SU-DHL-6 (cell line): ENCODE measurements at regions not wholly inside any gene's neighbourhood (a gene's known extent, or its start where the extent isn't known, plus 50 kb on each side); places are given as distances from the start of the nearest gene placed in this dataset.

Source experiments
- H2AFZ ChIP-seq: fragments of 200-600 bp; sonication (generic); 2 replicates; pipeline ENCODE4 v1.6.1; 2014; ENCODE audit warnings: low read depth, mild to moderate bottlenecking, moderate library complexity, mixed read lengths, antibody characterized with exemption, low read length; ENCODE audit not compliant: severe bottlenecking
- H3F3A ChIP-seq: fragments of 200-600 bp; shearing (Covaris generic); 2 replicates; pipeline ENCODE4 v1.6.0; 2016; ENCODE audit warnings: antibody characterized with exemption, mild to moderate bottlenecking; ENCODE audit not compliant: insufficient read depth
- H3K27ac ChIP-seq: fragments of 200-600 bp; sonication (generic); 2 replicates; pipeline ENCODE4 v1.5.1; 2016; ENCODE audit warnings: low read depth, mild to moderate bottlenecking, low read length, moderate library complexity, mixed read lengths
- H3K27me3 ChIP-seq: fragments of 200-600 bp; sonication (generic), shearing (Covaris generic); 2 replicates; pipeline ENCODE4 v1.6.0; 2014; ENCODE audit warnings: mild to moderate bottlenecking, low read length
- H3K36me3 ChIP-seq: fragments of 200-600 bp; sonication (generic); 2 replicates; pipeline ENCODE4 v1.6.1; 2014; ENCODE audit warnings: mild to moderate bottlenecking, low read length, mixed read lengths
- H3K4me2 ChIP-seq: fragments of 300-600, 200-600 bp; shearing (Covaris generic), sonication (generic); 2 replicates; pipeline ENCODE4 v1.6.0; 2014; ENCODE audit warnings: low read length, low read depth, mild to moderate bottlenecking; ENCODE audit not compliant: poor library complexity, severe bottlenecking
- H3K4me3 ChIP-seq: fragments of 200-600 bp; sonication (generic); 2 replicates; pipeline ENCODE4 v1.5.1; 2014; ENCODE audit warnings: antibody characterized with exemption, low read length, mild to moderate bottlenecking, mixed read lengths; ENCODE audit not compliant: insufficient read depth, poor library complexity, severe bottlenecking
- H3K79me2 ChIP-seq: fragments of 200-600 bp; sonication (generic); 2 replicates; pipeline ENCODE4 v1.6.1; 2014; ENCODE audit warnings: mild to moderate bottlenecking, low read length, moderate library complexity; ENCODE audit not compliant: insufficient read depth
- H3K9ac ChIP-seq: fragments of 200-600 bp; sonication (generic); 2 replicates; pipeline ENCODE4 v1.7.0; 2014; ENCODE audit warnings: mild to moderate bottlenecking, low read length
- H3K9me2 ChIP-seq: fragments of 200-600 bp; sonication (generic); replicated peaks from 2 replicates; pipeline ENCODE4 v1.6.1; 2014; ENCODE audit warnings: low read length; ENCODE audit not compliant: insufficient read depth
- H3K9me3 ChIP-seq: fragments of 200-600 bp; sonication (generic); 2 replicates; pipeline ENCODE4 v1.6.1; 2014; ENCODE audit warnings: low read length, mixed read lengths; ENCODE audit not compliant: insufficient read depth
- H4K20me1 ChIP-seq: fragments of 200-600 bp; sonication (generic); 2 replicates; pipeline ENCODE4 v1.6.1; 2014; ENCODE audit warnings: low read depth, mild to moderate bottlenecking, antibody characterized with exemption, low read length, moderate library complexity, mixed read lengths
- CTCF ChIP-seq: fragments of 200-600 bp; sonication (generic); IDR thresholded peaks from one replicate; pipeline ENCODE4 v1.5.1; 2017; ENCODE audit warnings: antibody characterized with exemption, mild to moderate bottlenecking, low read length, moderate library complexity; ENCODE audit not compliant: insufficient read depth, poor library complexity, severe bottlenecking
- EZH2phosphoT487 ChIP-seq: fragments of 200-600 bp; sonication (generic), shearing (Covaris generic); conservative IDR thresholded peaks from 2 replicates; pipeline ENCODE4 v1.6.1; 2018; ENCODE audit warnings: mild to moderate bottlenecking, antibody characterized with exemption, low read length, moderate library complexity, mixed read lengths

GRCh38 chr3:31288224-31288623 is 244.5 kb upstream of the STT3B start:
- H3K4me2 ChIP-seq, result no peak overlapping the region
- H3F3A ChIP-seq, result no peaks in the 10 kb centered on the region
- H2AFZ ChIP-seq, result no peak overlapping the region

DNA sequence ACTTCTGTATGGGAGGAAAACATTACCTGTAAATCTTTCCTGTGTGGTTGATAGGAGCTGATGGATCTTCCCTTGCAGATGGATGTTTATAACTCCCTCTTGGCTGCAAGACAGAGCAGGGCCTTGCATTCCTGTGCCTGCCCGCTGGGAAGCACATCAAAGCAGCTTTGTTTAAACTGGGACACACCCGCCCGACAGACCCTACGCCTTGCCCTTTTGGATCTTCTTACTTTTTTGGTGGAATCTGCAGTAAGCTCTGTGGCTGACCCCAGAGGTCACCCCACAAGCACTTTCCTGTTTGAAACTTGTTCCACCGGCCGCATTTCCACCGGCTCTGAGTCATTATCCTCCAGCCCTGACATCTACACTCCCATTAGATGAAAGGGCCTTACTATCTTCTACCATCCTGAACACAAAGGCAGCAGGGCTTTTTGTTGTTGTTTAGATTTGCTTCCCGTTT is 244.1 kb upstream of the STT3B start:
- H3F3A ChIP-seq, result no peaks in the 10 kb centered on the region
- no peaks in the 10 kb centered on the region for H3K27me3 ChIP-seq
- no peaks in the 10 kb centered on the region for H3K79me2 ChIP-seq
- H3K4me3 ChIP-seq, result no peak overlapping the region
- H3K4me2 ChIP-seq, result no peak overlapping the region
- H2AFZ ChIP-seq, result no peak overlapping the region
- no peaks in the 10 kb centered on the region for H3K9me2 ChIP-seq
- no peaks in the 10 kb centered on the region for H3K36me3 ChIP-seq
- H3K27ac ChIP-seq, result no peak overlapping the region
- TF ChIP-seq EZH2phosphoT487, result no peak
- no peak for TF ChIP-seq CTCF
- no peaks in the 10 kb centered on the region for H4K20me1 ChIP-seq
- no peaks in the 10 kb centered on the region for H3K9me3 ChIP-seq
- no peak overlapping the region for H3K9ac ChIP-seq

More at GRCh38 chr3:31288224-31288623, 244.5 kb upstream of the STT3B start:
- Histone ChIP-seq H3K79me2 (no peaks in the 10 kb centered on the region), H3K36me3 (no peaks in the 10 kb centered on the region), H3K4me3 (no peak overlapping the region), H3K27ac (no peak overlapping the region), H4K20me1 (no peaks in the 10 kb centered on the region), H3K27me3 (no peaks in the 10 kb centered on the region), H3K9me3 (no peaks in the 10 kb centered on the region), H3K9ac (no peak overlapping the region), H3K9me2 (no peaks in the 10 kb centered on the region)
- TF ChIP-seq EZH2phosphoT487 (no peak), CTCF (no peak)

GRCh38 chr3:31289584-31289983 is 243.1 kb upstream of the STT3B start:
- no peaks in the 10 kb centered on the region for H4K20me1 ChIP-seq
- no peaks in the 10 kb centered on the region for H3F3A ChIP-seq
- H3K9me2 ChIP-seq, result no peaks in the 10 kb centered on the region
- H3K4me3 ChIP-seq, result no peak overlapping the region
- H3K9me3 ChIP-seq, result no peaks in the 10 kb centered on the region
- no peaks in the 10 kb centered on the region for H3K36me3 ChIP-seq
- no peak overlapping the region for H3K9ac ChIP-seq
- no peak overlapping the region for H2AFZ ChIP-seq
- H3K79me2 ChIP-seq, result no peaks in the 10 kb centered on the region
- H3K4me2 ChIP-seq, result no peak overlapping the region
- TF ChIP-seq EZH2phosphoT487 (no peak), CTCF (no peak)
- no peaks in the 10 kb centered on the region for H3K27me3 ChIP-seq
- no peak overlapping the region for H3K27ac ChIP-seq

GRCh38 chr3:31290046-31290445 is 242.7 kb upstream of the STT3B start:
- H4K20me1 ChIP-seq, result no peaks in the 10 kb centered on the region
- H3K4me2 ChIP-seq, result no peak overlapping the region
- H3K79me2 ChIP-seq, result no peaks in the 10 kb centered on the region
- H3K36me3 ChIP-seq, result no peaks in the 10 kb centered on the region
- no peaks in the 10 kb centered on the region for H3K9me2 ChIP-seq
- H3K9ac ChIP-seq, result no peak overlapping the region
- TF ChIP-seq CTCF (no peak), EZH2phosphoT487 (no peak)
- no peaks in the 10 kb centered on the region for H3K27me3 ChIP-seq
- H3F3A ChIP-seq, result no peaks in the 10 kb centered on the region
- no peak overlapping the region for H3K27ac ChIP-seq
- no peak overlapping the region for H3K4me3 ChIP-seq
- no peak overlapping the region for H2AFZ ChIP-seq
- H3K9me3 ChIP-seq, result no peaks in the 10 kb centered on the region
